ENCODE measurements at regions not wholly inside any gene's neighbourhood (a gene's known extent, or its start where the extent isn't known, plus 50 kb on each side); places are given as distances from the start of the nearest gene placed in this dataset.

DNA sequence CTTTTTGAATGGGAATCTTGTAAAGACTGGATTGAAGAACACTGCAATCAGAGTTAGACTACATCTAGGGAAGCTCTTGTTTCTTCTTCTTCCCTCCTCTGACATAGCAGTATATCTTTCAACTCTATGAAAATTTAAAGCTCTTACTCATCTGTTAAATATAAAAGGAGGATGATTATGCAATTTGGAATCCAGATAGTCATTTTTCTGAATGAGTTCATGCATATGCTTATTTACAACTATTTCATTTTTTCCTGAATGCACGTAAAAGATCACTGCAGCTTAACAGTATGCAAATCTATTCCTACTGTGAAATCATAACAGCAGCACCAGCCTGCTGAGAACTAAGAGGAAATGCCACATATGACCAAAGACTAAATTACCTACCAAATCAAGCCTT, 133.5 kb upstream of the TMCC3 start:
- no peak for TF ChIP-seq ZBTB7A (IDR thresholded peaks at IDR 0.05; ENCODE audit: low read depth)
- no peak for TF ChIP-seq TCF12 (IDR thresholded peaks at IDR 0.05; ENCODE audit: low read depth)
- TF ChIP-seq, protein P1, sequence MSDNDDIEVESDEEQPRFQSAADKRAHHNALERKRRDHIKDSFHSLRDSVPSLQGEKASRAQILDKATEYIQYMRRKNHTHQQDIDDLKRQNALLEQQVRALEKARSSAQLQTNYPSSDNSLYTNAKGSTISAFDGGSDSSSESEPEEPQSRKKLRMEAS (IDR thresholded peaks at IDR 0.05) = no peak
- TF ChIP-seq RAD21 (IDR thresholded peaks at IDR 0.05; ENCODE audit: low read depth) = no peak
- no peak for TF ChIP-seq YY1 (IDR thresholded peaks at IDR 0.05; ENCODE audit: low read depth)
- no peak for TF ChIP-seq FOXM1 (IDR thresholded peaks at IDR 0.05; ENCODE audit: borderline replicate concordance, low read depth)

DNA sequence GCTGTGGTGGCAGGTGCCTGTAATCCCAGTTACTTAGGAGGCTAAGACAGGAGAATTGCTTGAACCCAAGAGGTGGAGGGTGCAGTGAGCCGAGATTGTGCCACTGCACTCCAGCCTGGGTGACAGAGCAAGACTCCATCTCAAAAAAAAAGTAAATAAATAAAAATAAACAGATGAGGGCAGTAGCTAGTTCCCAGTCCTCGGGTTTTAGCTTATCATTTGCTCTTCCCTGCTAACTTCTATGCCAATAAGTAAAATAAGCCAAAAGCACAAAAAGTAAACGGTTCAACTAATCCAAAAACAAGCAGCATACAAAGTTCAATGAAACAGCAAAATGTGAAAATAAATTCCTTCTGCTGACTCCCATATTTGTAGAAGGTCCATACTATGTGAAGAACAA, 133.0 kb upstream of the TMCC3 start:
- TF ChIP-seq, protein P1 (IDR thresholded peaks at IDR 0.05) = no peak
- TF ChIP-seq CEBPB (IDR thresholded peaks at IDR 0.05) = no peak
- no peak for TF ChIP-seq EGR1 (IDR thresholded peaks at IDR 0.05)
- no peak for TF ChIP-seq TEAD4 (IDR thresholded peaks at IDR 0.05)
- TF ChIP-seq NFIC (IDR thresholded peaks at IDR 0.05) = no peak
- no peak for TF ChIP-seq ZBTB7A (IDR thresholded peaks at IDR 0.05; ENCODE audit: low read depth)
- TF ChIP-seq RAD21 (IDR thresholded peaks at IDR 0.05; ENCODE audit: low read depth) = no peak
- no peak for TF ChIP-seq FOXM1 (IDR thresholded peaks at IDR 0.05; ENCODE audit: borderline replicate concordance, low read depth)
- no peak for TF ChIP-seq TAF1 (IDR thresholded peaks at IDR 0.05; ENCODE audit: low read depth)
- TF ChIP-seq EP300 (IDR thresholded peaks at IDR 0.05; ENCODE audit: borderline replicate concordance) = no peak
- TF ChIP-seq, protein P2, sequence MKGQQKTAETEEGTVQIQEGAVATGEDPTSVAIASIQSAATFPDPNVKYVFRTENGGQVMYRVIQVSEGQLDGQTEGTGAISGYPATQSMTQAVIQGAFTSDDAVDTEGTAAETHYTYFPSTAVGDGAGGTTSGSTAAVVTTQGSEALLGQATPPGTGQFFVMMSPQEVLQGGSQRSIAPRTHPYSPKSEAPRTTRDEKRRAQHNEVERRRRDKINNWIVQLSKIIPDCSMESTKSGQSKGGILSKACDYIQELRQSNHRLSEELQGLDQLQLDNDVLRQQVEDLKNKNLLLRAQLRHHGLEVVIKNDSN (IDR thresholded peaks at IDR 0.05) = no peak
- TF ChIP-seq YY1 (IDR thresholded peaks at IDR 0.05; ENCODE audit: low read depth) = no peak
- TF ChIP-seq, protein P3, sequence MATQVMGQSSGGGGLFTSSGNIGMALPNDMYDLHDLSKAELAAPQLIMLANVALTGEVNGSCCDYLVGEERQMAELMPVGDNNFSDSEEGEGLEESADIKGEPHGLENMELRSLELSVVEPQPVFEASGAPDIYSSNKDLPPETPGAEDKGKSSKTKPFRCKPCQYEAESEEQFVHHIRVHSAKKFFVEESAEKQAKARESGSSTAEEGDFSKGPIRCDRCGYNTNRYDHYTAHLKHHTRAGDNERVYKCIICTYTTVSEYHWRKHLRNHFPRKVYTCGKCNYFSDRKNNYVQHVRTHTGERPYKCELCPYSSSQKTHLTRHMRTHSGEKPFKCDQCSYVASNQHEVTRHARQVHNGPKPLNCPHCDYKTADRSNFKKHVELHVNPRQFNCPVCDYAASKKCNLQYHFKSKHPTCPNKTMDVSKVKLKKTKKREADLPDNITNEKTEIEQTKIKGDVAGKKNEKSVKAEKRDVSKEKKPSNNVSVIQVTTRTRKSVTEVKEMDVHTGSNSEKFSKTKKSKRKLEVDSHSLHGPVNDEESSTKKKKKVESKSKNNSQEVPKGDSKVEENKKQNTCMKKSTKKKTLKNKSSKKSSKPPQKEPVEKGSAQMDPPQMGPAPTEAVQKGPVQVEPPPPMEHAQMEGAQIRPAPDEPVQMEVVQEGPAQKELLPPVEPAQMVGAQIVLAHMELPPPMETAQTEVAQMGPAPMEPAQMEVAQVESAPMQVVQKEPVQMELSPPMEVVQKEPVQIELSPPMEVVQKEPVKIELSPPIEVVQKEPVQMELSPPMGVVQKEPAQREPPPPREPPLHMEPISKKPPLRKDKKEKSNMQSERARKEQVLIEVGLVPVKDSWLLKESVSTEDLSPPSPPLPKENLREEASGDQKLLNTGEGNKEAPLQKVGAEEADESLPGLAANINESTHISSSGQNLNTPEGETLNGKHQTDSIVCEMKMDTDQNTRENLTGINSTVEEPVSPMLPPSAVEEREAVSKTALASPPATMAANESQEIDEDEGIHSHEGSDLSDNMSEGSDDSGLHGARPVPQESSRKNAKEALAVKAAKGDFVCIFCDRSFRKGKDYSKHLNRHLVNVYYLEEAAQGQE (IDR thresholded peaks at IDR 0.05; ENCODE audit: low read depth) = no peak
- TF ChIP-seq CREB1 (IDR thresholded peaks at IDR 0.05; ENCODE audit: low read depth) = no peak

DNA sequence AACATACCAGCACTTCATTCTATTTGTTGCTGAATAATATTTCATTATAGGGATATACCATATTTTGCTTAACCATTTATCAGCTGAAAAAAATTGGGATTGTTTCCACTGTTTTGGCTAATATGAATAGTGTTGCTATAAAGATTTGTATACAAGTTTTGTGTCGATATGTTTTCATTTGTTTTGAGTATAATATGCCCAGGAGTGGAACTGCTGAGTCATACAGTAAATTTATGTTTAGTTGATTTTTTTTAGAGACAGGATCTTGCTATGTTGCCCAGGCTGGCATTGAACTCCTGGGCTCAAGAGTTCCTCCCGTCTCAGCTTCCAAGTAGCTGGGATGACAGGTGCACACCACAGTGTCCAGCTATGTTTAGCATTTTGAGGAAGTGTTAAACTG, 131.5 kb upstream of the TMCC3 start:
- TF ChIP-seq ZBTB7A (IDR thresholded peaks at IDR 0.05; ENCODE audit: low read depth) = no peak
- TF ChIP-seq, protein P1 (IDR thresholded peaks at IDR 0.05) = no peak
- no peak for TF ChIP-seq TEAD4 (IDR thresholded peaks at IDR 0.05)
- no peak for TF ChIP-seq CEBPB (IDR thresholded peaks at IDR 0.05)
- TF ChIP-seq CREB1 (IDR thresholded peaks at IDR 0.05; ENCODE audit: low read depth) = no peak
- TF ChIP-seq TCF12 (IDR thresholded peaks at IDR 0.05; ENCODE audit: low read depth) = no peak
- no peak for TF ChIP-seq TAF1 (IDR thresholded peaks at IDR 0.05; ENCODE audit: low read depth)
- TF ChIP-seq, protein P2 (IDR thresholded peaks at IDR 0.05) = no peak
- no peak for TF ChIP-seq EP300 (IDR thresholded peaks at IDR 0.05; ENCODE audit: borderline replicate concordance)

DNA sequence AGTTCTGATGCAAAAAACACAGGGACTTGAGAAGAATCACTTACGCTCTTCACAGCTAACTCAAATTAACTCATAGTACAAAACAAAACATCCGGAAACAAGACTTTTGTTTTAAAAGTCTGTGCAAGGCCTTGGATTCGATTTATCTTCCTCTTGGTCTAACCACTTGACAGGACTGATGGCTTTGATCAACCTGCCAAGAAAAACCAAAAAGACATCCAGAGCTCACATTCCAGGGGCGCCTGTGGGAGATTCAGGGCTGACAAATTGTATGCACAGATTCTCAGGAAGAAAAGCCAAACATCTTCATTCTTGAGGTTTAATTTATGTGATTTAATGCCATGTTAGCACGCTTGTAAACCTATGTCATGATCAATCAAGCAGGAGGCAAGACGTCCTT, 129.1 kb upstream of the TMCC3 start:
- no peak for TF ChIP-seq CEBPB (IDR thresholded peaks at IDR 0.05)
- TF ChIP-seq EP300 (IDR thresholded peaks at IDR 0.05; ENCODE audit: borderline replicate concordance) = no peak
- TF ChIP-seq FOXM1 (IDR thresholded peaks at IDR 0.05; ENCODE audit: borderline replicate concordance, low read depth) = no peak
- TF ChIP-seq, protein P3 (IDR thresholded peaks at IDR 0.05; ENCODE audit: low read depth) = no peak
- TF ChIP-seq, protein P2 (IDR thresholded peaks at IDR 0.05) = no peak
- TF ChIP-seq EGR1 (IDR thresholded peaks at IDR 0.05) = no peak
- no peak for TF ChIP-seq CREB1 (IDR thresholded peaks at IDR 0.05; ENCODE audit: low read depth)
- TF ChIP-seq ZBTB7A (IDR thresholded peaks at IDR 0.05; ENCODE audit: low read depth) = no peak
- TF ChIP-seq NFIC (IDR thresholded peaks at IDR 0.05) = no peak
- TF ChIP-seq, protein P1 (IDR thresholded peaks at IDR 0.05) = no peak
- no peak for TF ChIP-seq TEAD4 (IDR thresholded peaks at IDR 0.05)
- TF ChIP-seq TAF1 (IDR thresholded peaks at IDR 0.05; ENCODE audit: low read depth) = no peak
- TF ChIP-seq YY1 (IDR thresholded peaks at IDR 0.05; ENCODE audit: low read depth) = no peak
- TF ChIP-seq TCF12 (IDR thresholded peaks at IDR 0.05; ENCODE audit: low read depth) = no peak
- TF ChIP-seq RAD21 (IDR thresholded peaks at IDR 0.05; ENCODE audit: low read depth) = no peak

DNA sequence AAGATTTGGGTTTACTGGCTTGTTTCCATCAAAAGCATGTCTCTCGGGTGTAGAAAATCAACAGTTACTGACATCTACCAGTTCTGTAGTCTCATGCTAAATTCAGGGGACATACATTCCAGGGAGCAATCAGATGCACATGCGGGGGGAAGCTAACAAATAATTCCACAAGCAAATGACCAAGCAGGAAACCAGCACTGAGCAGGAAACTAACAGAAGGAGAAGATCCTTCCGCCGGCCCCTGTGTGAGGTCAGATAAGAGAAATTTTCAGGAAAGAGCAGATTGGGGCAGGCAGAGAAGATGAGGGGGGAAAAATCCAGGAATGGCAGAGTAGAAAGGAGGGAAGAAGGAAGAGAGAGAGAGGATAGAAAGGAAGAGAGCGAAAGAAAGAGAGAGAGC, 127.6 kb upstream of the TMCC3 start:
- TF ChIP-seq EGR1 (IDR thresholded peaks at IDR 0.05) = no peak
- TF ChIP-seq, protein P3 (IDR thresholded peaks at IDR 0.05; ENCODE audit: low read depth) = no peak
- no peak for TF ChIP-seq TEAD4 (IDR thresholded peaks at IDR 0.05)

Measured in Ishikawa (cell line).